KMS-11 (cell line): ENCODE measurements at regions not wholly inside any gene's neighbourhood (a gene's known extent, or its start where the extent isn't known, plus 50 kb on each side); places are given as distances from the start of the nearest gene placed in this dataset.

Experiments
- H2AFZ ChIP-seq: fragments of 200-600 bp; sonication (generic); 2 replicates; pipeline ENCODE4 v1.6.1; 2016; ENCODE audit warnings: antibody characterized with exemption, mixed run types, low read depth
- H3K27ac ChIP-seq: fragments of 200-600 bp; sonication (generic); 2 replicates; pipeline ENCODE4 v1.6.1; 2016; ENCODE audit warnings: mild to moderate bottlenecking, mixed run types
- H3K27me3 ChIP-seq: fragments of 200-600 bp; sonication (generic); 2 replicates; pipeline ENCODE4 v1.6.1; 2017; ENCODE audit warnings: mild to moderate bottlenecking, low read depth, mixed run types, moderate library complexity; ENCODE audit not compliant: insufficient read depth
- H3K36me3 ChIP-seq: fragments of 200-600 bp; sonication (generic); 2 replicates; pipeline ENCODE4 v1.6.1; 2017; ENCODE audit warnings: mild to moderate bottlenecking, mixed run types; ENCODE audit not compliant: insufficient read depth
- H3K4me1 ChIP-seq: fragments of 200-600 bp; sonication (generic); 2 replicates; pipeline ENCODE4 v1.6.1; 2016; ENCODE audit warnings: mild to moderate bottlenecking, low read depth, mixed run types; ENCODE audit not compliant: poor library complexity, severe bottlenecking
- H3K4me2 ChIP-seq: fragments of 200-600 bp; sonication (generic); 2 replicates; pipeline ENCODE4 v1.7.0; 2016; ENCODE audit warnings: mild to moderate bottlenecking, mixed run types
- H3K4me3 ChIP-seq: fragments of 200-600 bp; sonication (generic); IDR thresholded peaks from 2 replicates; pipeline ENCODE4 v1.6.1; 2017; ENCODE audit warnings: low read depth, low read length, mixed read lengths; ENCODE audit not compliant: insufficient read depth
- H3K79me2 ChIP-seq: fragments of 200-600 bp; sonication (generic); 2 replicates; pipeline ENCODE4 v1.6.1; 2016; ENCODE audit warnings: low read depth, mixed run types; ENCODE audit not compliant: insufficient read depth
- H3K9ac ChIP-seq: fragments of 200-600 bp; sonication (generic); 2 replicates; pipeline ENCODE4 v1.6.1; 2016; ENCODE audit warnings: mild to moderate bottlenecking, mixed run types
- H4K20me1 ChIP-seq: fragments of 200-600 bp; sonication (generic); 2 replicates; pipeline ENCODE4 v1.6.1; 2016; ENCODE audit warnings: mild to moderate bottlenecking, mixed run types; ENCODE audit not compliant: insufficient read depth
- TF ChIP-seq, protein P1 (sequence below): fragments of 200-600 bp; sonication (generic); conservative IDR thresholded peaks from 2 replicates; pipeline ENCODE4 v1.6.1; 2017; ENCODE audit warnings: low read depth, mild to moderate bottlenecking, antibody characterized with exemption, low read length, moderate library complexity, mixed read lengths

DNA sequence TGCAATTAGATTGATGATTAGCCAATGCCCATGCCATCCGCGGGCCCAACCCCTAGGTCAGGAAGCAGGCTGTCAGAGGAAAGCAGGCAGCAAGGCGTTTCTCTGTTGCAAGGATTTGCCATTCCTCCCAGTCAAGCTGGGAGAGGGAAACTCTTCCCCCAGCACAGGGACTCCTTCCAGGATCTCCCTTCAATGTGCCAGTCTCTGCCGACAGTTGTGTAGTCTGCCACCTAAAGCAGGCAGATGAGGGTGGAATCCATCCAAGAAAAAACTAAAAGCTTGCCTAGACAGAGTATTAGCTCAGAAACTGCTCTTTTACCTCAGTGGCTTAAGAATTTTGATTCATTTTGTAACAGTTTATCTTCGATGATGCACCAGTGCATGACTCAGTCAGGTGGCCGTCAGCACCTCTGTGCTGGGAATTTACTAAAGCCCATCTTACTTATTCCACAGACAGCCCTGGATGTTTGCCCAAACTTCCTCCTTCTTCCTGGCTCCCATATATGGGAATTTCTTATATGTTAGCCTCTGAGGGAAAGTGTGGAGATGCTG is 501.5 kb upstream of the THBS1 start:
- H3K4me2 ChIP-seq = no peak overlapping the region
- H3K9ac ChIP-seq = no peak overlapping the region
- H3K4me3 ChIP-seq = no peak overlapping the region
- H3K27ac ChIP-seq = no peak overlapping the region
- H3K79me2 ChIP-seq = no peaks in the 10 kb centered on the region
- H2AFZ ChIP-seq = no peak overlapping the region
- no peaks in the 10 kb centered on the region for H3K27me3 ChIP-seq
- no peaks in the 10 kb centered on the region for H3K4me1 ChIP-seq
- H4K20me1 ChIP-seq = no peaks in the 10 kb centered on the region
- no peaks in the 10 kb centered on the region for H3K36me3 ChIP-seq
- TF ChIP-seq, protein P1, sequence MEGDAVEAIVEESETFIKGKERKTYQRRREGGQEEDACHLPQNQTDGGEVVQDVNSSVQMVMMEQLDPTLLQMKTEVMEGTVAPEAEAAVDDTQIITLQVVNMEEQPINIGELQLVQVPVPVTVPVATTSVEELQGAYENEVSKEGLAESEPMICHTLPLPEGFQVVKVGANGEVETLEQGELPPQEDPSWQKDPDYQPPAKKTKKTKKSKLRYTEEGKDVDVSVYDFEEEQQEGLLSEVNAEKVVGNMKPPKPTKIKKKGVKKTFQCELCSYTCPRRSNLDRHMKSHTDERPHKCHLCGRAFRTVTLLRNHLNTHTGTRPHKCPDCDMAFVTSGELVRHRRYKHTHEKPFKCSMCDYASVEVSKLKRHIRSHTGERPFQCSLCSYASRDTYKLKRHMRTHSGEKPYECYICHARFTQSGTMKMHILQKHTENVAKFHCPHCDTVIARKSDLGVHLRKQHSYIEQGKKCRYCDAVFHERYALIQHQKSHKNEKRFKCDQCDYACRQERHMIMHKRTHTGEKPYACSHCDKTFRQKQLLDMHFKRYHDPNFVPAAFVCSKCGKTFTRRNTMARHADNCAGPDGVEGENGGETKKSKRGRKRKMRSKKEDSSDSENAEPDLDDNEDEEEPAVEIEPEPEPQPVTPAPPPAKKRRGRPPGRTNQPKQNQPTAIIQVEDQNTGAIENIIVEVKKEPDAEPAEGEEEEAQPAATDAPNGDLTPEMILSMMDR = no peak

DNA sequence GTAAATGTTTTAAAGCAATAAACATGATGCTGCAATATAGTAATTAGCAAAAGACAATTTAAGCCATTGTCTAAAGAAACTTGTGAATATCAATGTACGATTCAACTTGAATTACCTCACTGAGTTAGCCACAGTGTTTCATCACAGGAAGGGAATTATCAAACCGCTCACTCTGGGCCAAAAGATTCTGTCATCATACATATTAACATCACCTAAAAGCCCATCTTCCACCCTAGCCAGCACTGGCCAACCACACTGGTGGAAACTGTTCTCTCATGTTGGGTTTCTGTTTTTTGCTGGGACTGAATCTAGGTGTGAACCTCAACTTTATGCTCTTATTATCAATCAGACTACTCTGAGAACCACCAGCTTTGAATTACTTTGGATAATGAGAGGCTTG is 497.7 kb upstream of the THBS1 start:
- Histone ChIP-seq H2AFZ (no peak overlapping the region), H3K4me3 (no peak overlapping the region), H4K20me1 (no peaks in the 10 kb centered on the region), H3K27me3 (no peaks in the 10 kb centered on the region), H3K4me2 (no peak overlapping the region), H3K9ac (no peak overlapping the region), H3K36me3 (no peaks in the 10 kb centered on the region), H3K4me1 (no peaks in the 10 kb centered on the region), H3K79me2 (no peaks in the 10 kb centered on the region), H3K27ac (no peak overlapping the region)
- TF ChIP-seq, protein P1 = no peak

DNA sequence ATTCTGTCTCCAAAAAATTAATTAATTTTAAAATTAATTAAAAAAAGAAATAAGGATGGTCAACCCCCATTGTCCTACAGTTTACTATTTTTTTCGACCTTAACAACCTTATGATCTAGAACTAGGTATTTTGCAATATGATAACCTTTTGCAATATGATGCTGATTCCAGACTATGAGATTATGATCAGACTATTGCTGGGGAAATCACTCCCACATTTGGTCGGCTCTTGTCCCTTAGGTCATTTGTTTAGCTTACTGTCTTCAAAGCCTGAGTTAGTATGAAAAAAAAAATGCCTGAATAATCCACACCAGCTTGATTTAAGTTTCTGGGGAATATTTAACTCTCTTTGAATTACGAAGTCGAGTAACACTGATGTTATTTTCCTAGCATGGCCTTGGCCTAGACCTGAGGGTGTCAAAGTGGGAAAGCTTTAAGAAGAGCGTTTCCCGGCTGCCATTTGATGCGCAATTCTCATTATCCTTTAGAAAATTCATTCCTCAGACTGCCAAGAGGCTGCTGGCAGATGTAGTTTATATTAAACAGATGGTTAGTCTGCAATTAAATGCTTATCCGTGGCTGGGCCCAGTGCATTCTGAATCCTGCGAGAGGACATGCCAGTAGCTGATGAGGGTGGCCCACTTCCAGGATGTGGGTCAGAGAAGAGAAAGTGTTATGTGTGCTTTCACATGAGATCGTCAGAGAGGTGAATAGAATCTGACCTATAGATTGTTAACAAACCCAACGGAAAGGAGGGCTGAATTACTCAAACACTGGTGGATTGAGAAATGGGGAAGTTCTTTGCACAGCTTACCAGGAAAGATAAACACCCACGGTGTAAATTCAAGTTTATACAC is 496.0 kb upstream of the THBS1 start:
- no peak overlapping the region for H3K4me2 ChIP-seq
- H3K79me2 ChIP-seq = no peaks in the 10 kb centered on the region
- H3K27me3 ChIP-seq = no peaks in the 10 kb centered on the region
- TF ChIP-seq, protein P1 = no peak
- H2AFZ ChIP-seq = no peak overlapping the region
- H3K27ac ChIP-seq = no peak overlapping the region
- no peaks in the 10 kb centered on the region for H4K20me1 ChIP-seq
- no peaks in the 10 kb centered on the region for H3K4me1 ChIP-seq
- no peak overlapping the region for H3K9ac ChIP-seq
- no peak overlapping the region for H3K4me3 ChIP-seq
- H3K36me3 ChIP-seq = no peaks in the 10 kb centered on the region

DNA sequence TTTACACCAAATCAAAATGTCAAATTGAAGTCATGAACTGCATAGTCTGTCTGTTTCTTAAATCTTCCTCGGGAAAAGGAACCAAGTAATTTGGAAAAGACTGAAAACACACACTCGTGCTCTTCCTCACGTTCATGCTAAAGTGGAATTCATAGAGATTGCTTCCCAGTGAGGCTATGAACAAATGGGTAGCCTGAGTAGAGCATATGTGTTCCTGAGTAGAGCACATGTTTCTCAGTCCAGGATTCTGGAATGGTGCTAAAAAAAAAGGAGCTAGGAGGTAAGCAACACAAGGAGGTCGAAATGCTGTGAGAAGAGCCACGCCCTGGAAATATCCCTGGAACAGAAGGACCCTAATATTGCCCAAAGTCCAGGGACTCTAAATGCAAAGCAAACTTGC is 494.2 kb upstream of the THBS1 start:
- Histone ChIP-seq H4K20me1 (no peaks in the 10 kb centered on the region), H3K9ac (no peak overlapping the region), H3K36me3 (no peaks in the 10 kb centered on the region), H3K27me3 (no peaks in the 10 kb centered on the region), H2AFZ (no peak overlapping the region), H3K4me2 (no peak overlapping the region), H3K79me2 (no peaks in the 10 kb centered on the region), H3K4me1 (no peaks in the 10 kb centered on the region), H3K27ac (no peak overlapping the region), H3K4me3 (no peak overlapping the region)
- TF ChIP-seq, protein P1 = no peak
